Transverse colon (tissue), 4 donors: ENCODE measurements at regions not wholly inside any gene's neighbourhood (a gene's known extent, or its start where the extent isn't known, plus 50 kb on each side); places are given as distances from the start of the nearest gene placed in this dataset.

Source experiments
- DNase-seq: peaks from one replicate; pipeline ENCODE4 v3.0.0-alpha.2; 2019
- H3K27ac ChIP-seq, 4 donors: fragments of 200-600 bp; sonication (generic); 2 replicates each; pipeline ENCODE4 v1.5.1; 2016 to 2018; ENCODE audit warnings: inconsistent platforms in 4 of 4
- H3K27me3 ChIP-seq: fragments of 200-600 bp; sonication (generic); 2 replicates; pipeline ENCODE4 v1.5.1; 2017; ENCODE audit warnings: inconsistent platforms
- H3K36me3 ChIP-seq, 4 donors: fragments of 200-600 bp; sonication (generic); 2 replicates each; pipeline ENCODE4 v1.5.1; 2017 to 2019; ENCODE audit warnings: inconsistent platforms in 4 of 4
- H3K4me1 ChIP-seq, 4 donors: fragments of 200-600 bp; sonication (generic); 2 replicates each; pipeline ENCODE4 v1.5.1; 2017 to 2020; ENCODE audit warnings: inconsistent platforms in 4 of 4
- H3K4me3 ChIP-seq, 4 donors: fragments of 200-600 bp; sonication (generic); 1 replicate in 1 of 4; 2 replicates in 3 of 4; pipeline versions ENCODE4 v1.5.1 to v1.6.1; 2017 to 2019; ENCODE audit warnings: inconsistent platforms in 4 of 4
- H3K9me3 ChIP-seq, 2 donors: fragments of 200-600 bp; sonication (generic); 2 replicates each; pipeline ENCODE4 v1.5.1; 2017 to 2019; ENCODE audit warnings: inconsistent platforms in 2 of 2
- EP300 ChIP-seq: sonication (generic); formaldehyde crosslinking; IDR thresholded peaks from one replicate; pipeline ENCODE4 v1.6.1; 2017; ENCODE audit warnings: antibody characterized with exemption, low read depth
- POLR2A ChIP-seq: fragments of 450-650 bp; IDR thresholded peaks from one replicate; pipeline ENCODE4 v1.6.1; 2016; ENCODE audit warnings: antibody characterized with exemption, mild to moderate bottlenecking, moderate library complexity
- POLR2AphosphoS5 ChIP-seq, 3 donors: sonication (generic); formaldehyde crosslinking; IDR thresholded peaks; one replicate each; pipeline ENCODE4 v1.6.1; 2016; ENCODE audit warnings: antibody characterized with exemption in 3 of 3
- WGBS, 2 donors: methylation state at CpG; one replicate each; pipeline ENCODE4 v1.1.5; 2018; ENCODE audit warnings: low coverage in 1 of 2; 5-methylcytosine and 5-hydroxymethylcytosine counted together
- in situ Hi-C, 4 donors: fragments of 200-750 bp; cut with MboI; loops; one replicate each; pipeline versions ENCODE4 v1.15.0 to v1.15.1; 2017; ENCODE audit warnings: low sequenced_read_pairs in 3 of 4, low pct_ligation_motif_present in 1 of 4, low pct_unique_long_range_greater_than_20kb in 1 of 4
- intact Hi-C: fragments of 100-400 bp; cut with DNase I; formaldehyde crosslinking; loops from one replicate; pipeline ENCODE4 v1.15.1; 2023; ENCODE audit warnings: low total_unique reads
- TF ChIP-seq, protein P1 (sequence below), 5 experiments: fragments of 200-600 bp in 3 of 5; fragments of 450-650 bp in 2 of 5; sonication (generic) in 3 of 5; IDR thresholded peaks; 1 replicate in 2 of 5; 2 replicates in 3 of 5; pipeline ENCODE4 v1.5.1; 2016 to 2017; ENCODE audit warnings: antibody characterized with exemption in 5 of 5, inconsistent platforms in 3 of 5, mild to moderate bottlenecking in 2 of 5, moderate library complexity in 1 of 5

DNA sequence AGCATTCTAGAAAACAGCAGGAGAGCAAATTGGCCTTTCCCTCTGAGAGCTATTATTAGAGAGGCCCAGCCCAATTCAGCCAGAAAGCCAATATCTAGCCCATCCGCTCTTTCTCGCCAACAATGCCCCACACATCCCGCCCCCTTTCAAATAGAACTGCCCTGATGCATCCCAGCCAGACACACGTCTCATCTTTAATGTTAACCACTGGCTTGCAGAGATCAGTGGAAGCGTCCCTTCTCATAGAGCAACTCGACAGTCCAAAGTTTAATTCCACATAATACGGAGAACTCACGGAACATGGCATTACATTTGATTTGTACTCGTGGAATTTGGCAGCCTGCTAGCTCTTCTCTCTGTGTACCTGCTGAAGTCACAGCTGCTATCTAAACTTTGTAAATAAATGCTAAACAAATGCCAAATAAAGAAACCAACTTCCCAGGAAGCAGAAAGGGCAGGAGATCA is 304.4 kb downstream of the DHX15 start:
- intact Hi-C loops (no loop called here), in situ Hi-C loops (no loop called here)
- Histone ChIP-seq H3K4me3 (no peak overlapping the region), H3K9me3 (no peaks in the 10 kb centered on the region), H3K27ac (no peak overlapping the region), H3K36me3 (no peaks in the 10 kb centered on the region), H3K4me1 (no peaks in the 10 kb centered on the region), H3K27me3 (no peaks in the 10 kb centered on the region)
- WGBS, 2 donors: 68% methylated on average over 9 of the region's 9 CpGs; no CpG with 5 or more reads in 1 of the 2 donors
- no peak for TF ChIP-seq EP300
- no peak for TF ChIP-seq POLR2A
- TF ChIP-seq POLR2AphosphoS5 (IDR thresholded peaks at IDR 0.05): no peak
- TF ChIP-seq, protein P1, sequence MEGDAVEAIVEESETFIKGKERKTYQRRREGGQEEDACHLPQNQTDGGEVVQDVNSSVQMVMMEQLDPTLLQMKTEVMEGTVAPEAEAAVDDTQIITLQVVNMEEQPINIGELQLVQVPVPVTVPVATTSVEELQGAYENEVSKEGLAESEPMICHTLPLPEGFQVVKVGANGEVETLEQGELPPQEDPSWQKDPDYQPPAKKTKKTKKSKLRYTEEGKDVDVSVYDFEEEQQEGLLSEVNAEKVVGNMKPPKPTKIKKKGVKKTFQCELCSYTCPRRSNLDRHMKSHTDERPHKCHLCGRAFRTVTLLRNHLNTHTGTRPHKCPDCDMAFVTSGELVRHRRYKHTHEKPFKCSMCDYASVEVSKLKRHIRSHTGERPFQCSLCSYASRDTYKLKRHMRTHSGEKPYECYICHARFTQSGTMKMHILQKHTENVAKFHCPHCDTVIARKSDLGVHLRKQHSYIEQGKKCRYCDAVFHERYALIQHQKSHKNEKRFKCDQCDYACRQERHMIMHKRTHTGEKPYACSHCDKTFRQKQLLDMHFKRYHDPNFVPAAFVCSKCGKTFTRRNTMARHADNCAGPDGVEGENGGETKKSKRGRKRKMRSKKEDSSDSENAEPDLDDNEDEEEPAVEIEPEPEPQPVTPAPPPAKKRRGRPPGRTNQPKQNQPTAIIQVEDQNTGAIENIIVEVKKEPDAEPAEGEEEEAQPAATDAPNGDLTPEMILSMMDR (IDR thresholded peaks at IDR 0.05): no peak
- no peak for DNase-seq

DNA sequence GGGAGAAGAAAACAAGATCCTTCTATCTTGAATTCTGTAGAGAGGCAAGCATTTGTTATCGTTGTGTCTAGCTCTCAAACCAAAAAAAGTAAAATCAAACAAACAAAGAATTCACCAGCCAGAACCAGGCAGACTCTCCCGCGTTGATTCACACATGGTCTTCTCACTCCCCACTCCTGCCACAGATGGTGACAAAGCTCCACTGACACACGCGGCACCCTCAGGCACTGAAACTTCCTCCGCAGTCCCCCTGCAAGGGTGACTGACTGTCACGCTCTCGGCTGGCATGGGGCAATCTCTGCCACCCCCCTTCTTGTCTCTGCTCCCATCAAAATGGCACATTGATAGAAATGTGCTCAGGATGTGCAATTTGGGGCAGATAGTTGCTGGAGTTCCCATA is 304.9 kb downstream of the DHX15 start:
- Histone ChIP-seq H3K4me3 (no peak overlapping the region), H3K4me1 (no peaks in the 10 kb centered on the region), H3K27ac (no peak overlapping the region), H3K36me3 (no peaks in the 10 kb centered on the region), H3K27me3 (no peaks in the 10 kb centered on the region), H3K9me3 (no peaks in the 10 kb centered on the region)
- intact Hi-C loops (no loop called here), in situ Hi-C loops (no loop called here)
- WGBS, 2 donors: 85 to 88% methylated on average over 1 to 8 of the region's 8 CpGs
- no peak for TF ChIP-seq POLR2A
- no peak for TF ChIP-seq POLR2AphosphoS5 (IDR thresholded peaks at IDR 0.05)
- TF ChIP-seq, protein P1 (IDR thresholded peaks at IDR 0.05): no peak
- TF ChIP-seq EP300: no peak
- DNase-seq: no peak

DNA sequence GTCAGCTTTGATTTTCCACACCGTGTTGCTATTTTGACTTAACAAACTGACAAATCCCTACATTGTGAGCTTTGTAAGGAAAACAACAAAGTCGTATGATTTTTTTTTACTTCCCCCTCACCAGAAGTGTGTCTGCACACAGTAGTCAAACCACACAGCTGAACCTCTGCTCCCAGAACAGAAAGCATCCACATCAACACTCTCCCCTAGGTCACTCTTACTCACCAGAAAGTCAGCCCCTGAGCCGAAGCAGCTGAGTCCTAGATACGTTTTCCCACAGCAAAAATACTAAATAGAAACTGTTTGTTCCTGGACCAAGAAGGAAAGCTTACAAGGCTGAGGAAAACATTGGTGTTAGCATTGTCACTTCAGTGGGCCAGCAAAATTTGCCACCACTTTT is 305.7 kb downstream of the DHX15 start:
- Histone ChIP-seq H3K9me3 (no peaks in the 10 kb centered on the region), H3K36me3 (no peaks in the 10 kb centered on the region), H3K4me1 (no peaks in the 10 kb centered on the region), H3K27me3 (no peaks in the 10 kb centered on the region), H3K4me3 (no peak overlapping the region), H3K27ac (no peak overlapping the region)
- no peak for DNase-seq
- in situ Hi-C loops: no loop called here
- TF ChIP-seq EP300 (no peak), POLR2AphosphoS5 (IDR thresholded peaks at IDR 0.05) (no peak), POLR2A (no peak)
- TF ChIP-seq, protein P1 (IDR thresholded peaks at IDR 0.05): no peak
- intact Hi-C loops: no loop called here
- WGBS, 2 donors: 62 to 83% methylated on average over 2 to 4 of the region's 4 CpGs

DNA sequence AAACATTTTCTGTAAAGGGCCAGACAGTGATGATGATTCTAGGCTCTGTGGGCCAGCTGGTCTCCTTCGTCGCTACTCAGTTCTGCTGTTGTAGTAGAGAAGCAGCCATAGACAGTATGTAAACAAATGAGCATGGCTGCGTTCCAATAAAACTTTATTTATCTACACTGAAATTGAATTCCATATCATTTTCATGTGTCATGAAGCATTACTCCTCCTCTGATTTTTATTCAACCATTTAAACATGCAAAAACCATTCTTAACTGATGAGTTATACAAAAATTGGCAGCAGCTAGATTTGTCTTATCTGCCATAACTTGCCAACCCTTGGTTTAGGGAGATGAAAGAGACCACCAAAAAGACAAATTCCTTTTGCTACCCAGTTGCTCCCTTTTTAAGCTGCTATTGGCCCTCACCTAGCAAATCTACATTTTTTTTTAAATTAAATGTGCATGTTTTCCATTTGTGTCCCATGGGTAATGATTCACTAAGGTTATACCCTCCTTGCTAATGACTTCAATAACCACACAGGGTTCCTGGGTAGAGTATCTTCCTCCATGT is 309.9 kb downstream of the DHX15 start:
- no peak overlapping the region for H3K27ac ChIP-seq
- no peaks in the 10 kb centered on the region for H3K36me3 ChIP-seq
- no peaks in the 10 kb centered on the region for H3K4me1 ChIP-seq
- no peak for DNase-seq
- no peak overlapping the region for H3K4me3 ChIP-seq
- H3K27me3 ChIP-seq: no peaks in the 10 kb centered on the region
- H3K9me3 ChIP-seq: no peaks in the 10 kb centered on the region
- intact Hi-C loops: no loop called here
- TF ChIP-seq EP300 (no peak), POLR2A (no peak), POLR2AphosphoS5 (IDR thresholded peaks at IDR 0.05) (no peak)
- TF ChIP-seq, protein P1 (IDR thresholded peaks at IDR 0.05): no peak
- in situ Hi-C loops: no loop called here
- 71 to 72% methylated on average over 3 of the region's 3 CpGs for WGBS, 2 donors
